ENCODE measurements at regions not wholly inside any gene's neighbourhood (a gene's known extent, or its start where the extent isn't known, plus 50 kb on each side); places are given as distances from the start of the nearest gene placed in this dataset.
"Not testable (repeated sequence)": the region's sequence is repeated elsewhere in the genome, so short reads cannot be mapped to it uniquely, and the experiment has no call there.

GRCh38 chr5:124880903-124881697, 134.7 kb upstream of the ZNF608 start:
- H3K4me1 Mint-ChIP-seq: peaks cover 0 to 9% (median 0%) of the 10 kb centered on the region in 4 donors
- peaks cover 0 to 8% (median 0%) of the 10 kb centered on the region in 5 donors for H3K27me3 Mint-ChIP-seq
- no peak for ATAC-seq

GRCh38 chr5:124883681-124884080, 137.2 kb upstream of the ZNF608 start:
- peaks cover 0 to 8% (median 0%) of the 10 kb centered on the region in 4 donors for H3K4me1 Mint-ChIP-seq
- H3K27me3 Mint-ChIP-seq: peaks cover 0 to 5% (median 0%) of the 10 kb centered on the region in 5 donors
- no peak for ATAC-seq

More at GRCh38 chr5:124880903-124881697, 134.7 kb upstream of the ZNF608 start:
- no peaks in the 10 kb centered on the region for H3K36me3 Mint-ChIP-seq
- H3K4me3 Mint-ChIP-seq: no peak overlapping the region
- no peaks in the 10 kb centered on the region for H3K9me3 Mint-ChIP-seq
- no peak overlapping the region for H3K27ac Mint-ChIP-seq
- no peak for DNase-seq
- POLR2A ChIA-PET: no interaction called here

GRCh38 chr5:124884114-124884513, 137.7 kb upstream of the ZNF608 start:
- ATAC-seq (no peak), DNase-seq (no peak)
- POLR2A ChIA-PET: no interaction called here
- peaks cover 0 to 2% (median 0%) of the 10 kb centered on the region in 5 donors for H3K27me3 Mint-ChIP-seq
- H3K27ac Mint-ChIP-seq: no peak overlapping the region
- H3K4me1 Mint-ChIP-seq: peaks cover 0 to 4% (median 0%) of the 10 kb centered on the region in 4 donors
- no peaks in the 10 kb centered on the region for H3K36me3 Mint-ChIP-seq
- no peaks in the 10 kb centered on the region for H3K9me3 Mint-ChIP-seq
- no peak overlapping the region for H3K4me3 Mint-ChIP-seq

More at GRCh38 chr5:124883681-124884080, 137.2 kb upstream of the ZNF608 start:
- POLR2A ChIA-PET: no interaction called here
- Mint-ChIP-seq H3K9me3 (no peaks in the 10 kb centered on the region), H3K4me3 (no peak overlapping the region), H3K27ac (no peak overlapping the region), H3K36me3 (no peaks in the 10 kb centered on the region)
- no peak for DNase-seq

GRCh38 chr5:124885490-124885889, 139.1 kb upstream of the ZNF608 start:
- no peaks in the 10 kb centered on the region for H3K27me3 Mint-ChIP-seq
- DNase-seq (no peak), ATAC-seq (no peak)
- POLR2A ChIA-PET: no interaction called here
- H3K27ac Mint-ChIP-seq: no peak overlapping the region
- H3K36me3 Mint-ChIP-seq: no peaks in the 10 kb centered on the region
- H3K9me3 Mint-ChIP-seq: no peaks in the 10 kb centered on the region
- H3K4me3 Mint-ChIP-seq: no peak overlapping the region
- no peaks in the 10 kb centered on the region for H3K4me1 Mint-ChIP-seq

- H3K27ac Mint-ChIP-seq: no peak overlapping the region
- no peaks in the 10 kb centered on the region for H3K9me3 Mint-ChIP-seq
- H3K27me3 Mint-ChIP-seq: no peaks in the 10 kb centered on the region
- no peak for ATAC-seq
- no peaks in the 10 kb centered on the region for H3K36me3 Mint-ChIP-seq
- no peak for DNase-seq
- no peak overlapping the region for H3K4me3 Mint-ChIP-seq
- no peaks in the 10 kb centered on the region for H3K4me1 Mint-ChIP-seq
- POLR2A ChIA-PET: no interaction called here
Measured at GRCh38 chr5:124887223-124887622, 140.8 kb upstream of the ZNF608 start.

GRCh38 chr5:124888050-124888506, 141.6 kb upstream of the ZNF608 start:
- Mint-ChIP-seq H3K9me3 (peaks cover 0 to 2% (median 0%) of the 10 kb centered on the region in 9 donors), H3K4me3 (no peak overlapping the region), H3K4me1 (no peaks in the 10 kb centered on the region), H3K27ac (no peak overlapping the region), H3K27me3 (no peaks in the 10 kb centered on the region), H3K36me3 (no peaks in the 10 kb centered on the region)
- no peak for ATAC-seq
- POLR2A ChIA-PET: no interaction called here
- no peak for DNase-seq

- DNase-seq (no peak), ATAC-seq (no peak)
- H3K36me3 Mint-ChIP-seq: no peaks in the 10 kb centered on the region
- H3K27ac Mint-ChIP-seq: no peak overlapping the region
- H3K27me3 Mint-ChIP-seq: no peaks in the 10 kb centered on the region
- no peaks in the 10 kb centered on the region for H3K4me1 Mint-ChIP-seq
- POLR2A ChIA-PET: no interaction called here
- H3K9me3 Mint-ChIP-seq: peaks cover 0 to 3% (median 0%) of the 10 kb centered on the region in 9 donors
- no peak overlapping the region for H3K4me3 Mint-ChIP-seq
Measured at GRCh38 chr5:124888622-124889485, 142.4 kb upstream of the ZNF608 start.

- POLR2A ChIA-PET: no interaction called here
Measured at GRCh38 chr5:124889486-124889825, 143.0 kb upstream of the ZNF608 start.

GRCh38 chr5:124889850-124890249, 143.4 kb upstream of the ZNF608 start:
- Mint-ChIP-seq H3K27me3 (no peaks in the 10 kb centered on the region), H3K27ac (no peak overlapping the region), H3K4me3 (no peak overlapping the region), H3K36me3 (no peaks in the 10 kb centered on the region), H3K9me3 (peaks cover 0 to 3% (median 0%) of the 10 kb centered on the region in 9 donors), H3K4me1 (no peaks in the 10 kb centered on the region)
- DNase-seq: no peak
- ATAC-seq: no peak
- POLR2A ChIA-PET: no interaction called here

More at GRCh38 chr5:124889486-124889825, 143.0 kb upstream of the ZNF608 start:
- no peaks in the 10 kb centered on the region for H3K27me3 Mint-ChIP-seq
- no peak for DNase-seq
- H3K9me3 Mint-ChIP-seq: peaks cover 0 to 3% (median 0%) of the 10 kb centered on the region in 9 donors
- ATAC-seq: no peak
- no peaks in the 10 kb centered on the region for H3K36me3 Mint-ChIP-seq
- H3K4me3 Mint-ChIP-seq: no peak overlapping the region
- no peak overlapping the region for H3K27ac Mint-ChIP-seq
- no peaks in the 10 kb centered on the region for H3K4me1 Mint-ChIP-seq

- H3K36me3 Mint-ChIP-seq, DNase-seq, H3K4me3 Mint-ChIP-seq, ATAC-seq, H3K27ac Mint-ChIP-seq, POLR2A ChIA-PET, H3K9me3 Mint-ChIP-seq, H3K27me3 Mint-ChIP-seq, H3K4me1 Mint-ChIP-seq: not testable (repeated sequence)
Measured at GRCh38 chr5:124890442-124890841, 144.0 kb upstream of the ZNF608 start.

- DNase-seq (no peak), ATAC-seq (no peak)
- Mint-ChIP-seq H3K4me1 (no peaks in the 10 kb centered on the region), H3K4me3 (no peak overlapping the region), H3K27me3 (no peaks in the 10 kb centered on the region), H3K9me3 (peaks cover 0 to 3% (median 0%) of the 10 kb centered on the region in 9 donors), H3K27ac (no peak overlapping the region), H3K36me3 (no peaks in the 10 kb centered on the region)
- POLR2A ChIA-PET: no interaction called here
Measured at GRCh38 chr5:124891179-124891578, 144.7 kb upstream of the ZNF608 start.

- Mint-ChIP-seq H3K9me3 (peaks cover 0 to 3% (median 0%) of the 10 kb centered on the region in 9 donors), H3K27ac (no peak overlapping the region), H3K36me3 (no peaks in the 10 kb centered on the region), H3K27me3 (no peaks in the 10 kb centered on the region), H3K4me1 (no peaks in the 10 kb centered on the region), H3K4me3 (no peak overlapping the region)
- DNase-seq: no peak
- ATAC-seq: no peak
- POLR2A ChIA-PET: no interaction called here
Measured at GRCh38 chr5:124892185-124892848, 145.9 kb upstream of the ZNF608 start.

- H3K4me1 Mint-ChIP-seq: no peaks in the 10 kb centered on the region
- DNase-seq: no peak
- H3K36me3 Mint-ChIP-seq: no peaks in the 10 kb centered on the region
- H3K27me3 Mint-ChIP-seq: no peaks in the 10 kb centered on the region
- peaks cover 0 to 3% (median 0%) of the 10 kb centered on the region in 9 donors for H3K9me3 Mint-ChIP-seq
- POLR2A ChIA-PET: no interaction called here
- H3K27ac Mint-ChIP-seq: no peak overlapping the region
- ATAC-seq: no peak
- no peak overlapping the region for H3K4me3 Mint-ChIP-seq
Measured at GRCh38 chr5:124894541-124894940, 148.1 kb upstream of the ZNF608 start.
